DND-41 (cell line): ENCODE measurements at regions not wholly inside any gene's neighbourhood (a gene's known extent, or its start where the extent isn't known, plus 50 kb on each side); places are given as distances from the start of the nearest gene placed in this dataset.
"Not testable (repeated sequence)": the region's sequence is repeated elsewhere in the genome, so short reads cannot be mapped to it uniquely, and the experiment has no call there.

ENCODE experiments used
- ATAC-seq: fragments of 200-7000 bp; cut with Tn5 transposase; 3 replicates; pipeline ENCODE4 v1.9.1; 2021; ENCODE audit warnings: low read depth; ENCODE audit not compliant: insufficient read depth
- DNase-seq: peaks from one replicate; pipeline ENCODE4 v3.0.0-alpha.2; 2020
- H2AFZ ChIP-seq: 2 replicates; pipeline ENCODE4 v1.6.0; 2012; ENCODE audit warnings: low read depth, low read length
- H3K27ac ChIP-seq: 2 replicates; pipeline ENCODE4 v1.5.1; 2012; ENCODE audit warnings: low read length, inconsistent platforms
- H3K27me3 ChIP-seq: fragments of 200-600 bp; sonication (generic); 2 replicates; pipeline ENCODE4 v1.6.0; 2012; ENCODE audit warnings: low read length, mild to moderate bottlenecking, inconsistent platforms; ENCODE audit not compliant: insufficient read depth, poor library complexity
- H3K36me3 ChIP-seq: 2 replicates; pipeline ENCODE4 v1.5.1; 2012; ENCODE audit warnings: low read length, inconsistent platforms; ENCODE audit not compliant: insufficient read depth
- H3K4me1 ChIP-seq: 2 replicates; pipeline ENCODE4 v1.5.1; 2012; ENCODE audit warnings: mild to moderate bottlenecking, low read length; ENCODE audit not compliant: insufficient read depth
- H3K4me2 ChIP-seq: 2 replicates; pipeline ENCODE4 v1.6.0; 2012; ENCODE audit warnings: mild to moderate bottlenecking, moderate library complexity, low read length, inconsistent platforms; ENCODE audit not compliant: insufficient read depth
- H3K4me3 ChIP-seq, 2 experiments: fragments of 200-600 bp in 1 of 2; shearing (Covaris generic) in 1 of 2; 2 replicates each; pipeline ENCODE4 v1.5.1; 2012 to 2016; ENCODE audit warnings: inconsistent platforms in 2 of 2, low read length in 2 of 2, mild to moderate bottlenecking in 2 of 2, low read depth in 1 of 2, moderate library complexity in 1 of 2
- H3K79me2 ChIP-seq: 2 replicates; pipeline ENCODE4 v1.6.0; 2012; ENCODE audit warnings: low read length, inconsistent platforms; ENCODE audit not compliant: insufficient read depth
- H3K9ac ChIP-seq: 2 replicates; pipeline ENCODE4 v1.6.0; 2012; ENCODE audit warnings: low read depth, mild to moderate bottlenecking, inconsistent platforms, low read length, moderate library complexity
- H3K9me3 ChIP-seq: 2 replicates; pipeline ENCODE4 v1.5.1; 2012; ENCODE audit warnings: low read length, moderate library complexity, mild to moderate bottlenecking, inconsistent platforms; ENCODE audit not compliant: insufficient read depth, severe bottlenecking
- H4K20me1 ChIP-seq: 2 replicates; pipeline ENCODE4 v1.6.0; 2012; ENCODE audit warnings: low read length; ENCODE audit not compliant: insufficient read depth
- CTCF ChIP-seq: IDR thresholded peaks from 2 replicates; pipeline ENCODE4 v1.5.1; 2012; ENCODE audit warnings: borderline replicate concordance, low read length, moderate library complexity, mild to moderate bottlenecking; ENCODE audit not compliant: poor library complexity, severe bottlenecking; ENCODE audit errors: extremely low read depth
- EZH2 ChIP-seq: IDR thresholded peaks from 3 replicates; pipeline ENCODE4 v1.6.1; 2012; ENCODE audit warnings: borderline replicate concordance, low read depth, mild to moderate bottlenecking, moderate library complexity, low read length, inconsistent platforms; ENCODE audit not compliant: severe bottlenecking

- TF ChIP-seq EZH2 (no peak), CTCF (no peak)
- DNase-seq, result no peak
- Histone ChIP-seq H2AFZ (peak overlapping the region; percentile 1; the same call in 1 of the 2 replicates), H4K20me1 (no peaks in the 10 kb centered on the region), H3K9me3 (no peaks in the 10 kb centered on the region), H3K4me2 (no peak overlapping the region), H3K4me3 (no peak overlapping the region), H3K79me2 (no peaks in the 10 kb centered on the region), H3K27me3 (no peaks in the 10 kb centered on the region), H3K36me3 (no peaks in the 10 kb centered on the region), H3K27ac (no peak overlapping the region), H3K9ac (no peak overlapping the region), H3K4me1 (no peaks in the 10 kb centered on the region)
- ATAC-seq, result peak; percentile 29; the same call in 1 of the 3 replicates
Measured at GRCh38 chr7:104956753-104957450, 57.1 kb upstream of the KMT2E start.

GRCh38 chr7:104958371-104958865 lies 55.6 kb upstream of the KMT2E start:
- Histone ChIP-seq H3K4me1 (no peaks in the 10 kb centered on the region), H3K27me3 (no peaks in the 10 kb centered on the region), H4K20me1 (no peaks in the 10 kb centered on the region), H3K36me3 (no peaks in the 10 kb centered on the region), H3K9ac (no peak overlapping the region), H3K9me3 (peaks cover under 1% of the 10 kb centered on the region), H2AFZ (no peak overlapping the region), H3K27ac (no peak overlapping the region), H3K79me2 (no peaks in the 10 kb centered on the region), H3K4me3 (no peak overlapping the region), H3K4me2 (no peak overlapping the region)
- TF ChIP-seq CTCF (no peak), EZH2 (no peak)
- DNase-seq, result no peak
- no peak for ATAC-seq

- not testable (repeated sequence) for ATAC-seq, H3K27me3 ChIP-seq, H3K9ac ChIP-seq, H3K27ac ChIP-seq, H3K4me3 ChIP-seq, H3K79me2 ChIP-seq, DNase-seq, H2AFZ ChIP-seq, H3K4me1 ChIP-seq, H3K9me3 ChIP-seq, H3K4me2 ChIP-seq, H4K20me1 ChIP-seq, H3K36me3 ChIP-seq
Measured at GRCh38 chr7:104959483-104959882, 54.5 kb upstream of the KMT2E start.

GRCh38 chr7:104960741-104961448 lies 53.1 kb upstream of the KMT2E start:
- H3K79me2 ChIP-seq, result no peaks in the 10 kb centered on the region
- ATAC-seq, result no peak
- H3K9me3 ChIP-seq, result peaks cover 6% of the 10 kb centered on the region
- H3K4me3 ChIP-seq, result no peak overlapping the region
- H3K27me3 ChIP-seq, result no peaks in the 10 kb centered on the region
- H4K20me1 ChIP-seq, result no peaks in the 10 kb centered on the region
- H2AFZ ChIP-seq, result no peak overlapping the region
- H3K36me3 ChIP-seq, result no peaks in the 10 kb centered on the region
- no peak overlapping the region for H3K9ac ChIP-seq
- DNase-seq, result no peak
- TF ChIP-seq EZH2 (no peak), CTCF (no peak)
- no peak overlapping the region for H3K4me2 ChIP-seq
- H3K4me1 ChIP-seq, result no peaks in the 10 kb centered on the region
- no peak overlapping the region for H3K27ac ChIP-seq
